ENCODE measurements at regions not wholly inside any gene's neighbourhood (a gene's known extent, or its start where the extent isn't known, plus 50 kb on each side); places are given as distances from the start of the nearest gene placed in this dataset.
"Not testable (repeated sequence)": the region's sequence is repeated elsewhere in the genome, so short reads cannot be mapped to it uniquely, and the experiment has no call there.

DNA sequence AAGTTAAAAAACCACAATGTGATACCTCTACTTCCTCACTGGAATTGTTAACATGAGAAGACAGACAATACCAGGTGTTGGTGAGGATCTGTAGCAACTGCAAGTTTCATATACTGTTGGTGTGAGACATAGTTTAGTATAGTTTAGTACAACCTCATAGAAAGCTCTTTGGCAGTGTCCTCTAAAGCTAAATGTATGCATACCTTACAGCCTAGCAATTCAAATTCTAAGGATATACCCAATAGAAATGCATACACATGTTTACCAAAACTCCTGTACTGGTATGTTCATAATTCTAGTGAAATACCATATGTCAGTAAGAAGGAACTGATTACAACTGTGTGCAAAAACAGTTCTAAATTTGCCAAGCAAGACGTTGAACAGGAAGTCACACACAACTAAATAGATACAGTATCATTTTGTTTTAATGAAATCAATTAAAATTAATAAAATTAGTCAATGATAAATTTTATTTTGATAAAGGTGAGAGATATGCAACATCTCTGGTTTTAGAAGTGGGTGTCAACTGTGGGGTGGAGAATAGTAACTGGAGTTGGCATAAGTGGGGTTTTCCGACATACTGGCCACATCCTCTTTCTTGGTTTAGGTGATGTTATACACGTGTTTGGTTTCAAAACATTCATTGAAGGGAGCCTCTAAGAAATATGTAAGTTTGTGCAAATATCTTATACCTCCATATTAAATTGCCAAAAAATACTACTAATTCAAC, 450.7 kb downstream of the PTPRC start:
- in situ Hi-C loops (cut with HindIII; ENCODE audit: low sequenced_read_pairs) = no loop called here

- in situ Hi-C loops (cut with HindIII; ENCODE audit: low sequenced_read_pairs) = not testable (repeated sequence)
These were observed 456.8 kb downstream of the PTPRC start for GRCh38 chr1:199095628-199096027.

GRCh38 chr1:199096591-199096990, 457.8 kb downstream of the PTPRC start:
- in situ Hi-C loops (cut with HindIII; ENCODE audit: low sequenced_read_pairs) = no loop called here

DNA sequence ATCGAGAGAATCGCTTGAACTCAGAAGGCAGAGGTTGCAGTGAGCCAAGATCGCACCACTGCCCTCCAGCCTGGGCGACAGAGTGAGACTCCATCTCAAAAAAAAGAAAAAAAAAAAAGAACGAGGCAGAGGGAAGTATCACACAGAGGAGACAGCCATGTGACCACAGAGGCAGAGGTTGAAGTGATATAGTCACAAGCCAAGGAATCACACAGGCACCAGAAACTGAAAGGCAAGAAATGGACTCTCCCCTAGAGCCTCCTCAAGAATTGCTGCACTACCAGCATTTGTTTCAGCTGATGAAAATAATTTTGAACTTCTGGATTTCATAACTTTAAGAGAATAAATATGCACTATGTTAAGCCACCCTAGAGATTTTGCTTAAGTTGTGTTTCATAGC, 459.6 kb downstream of the PTPRC start:
- in situ Hi-C loops (cut with HindIII; ENCODE audit: low sequenced_read_pairs) = no loop called here

DNA sequence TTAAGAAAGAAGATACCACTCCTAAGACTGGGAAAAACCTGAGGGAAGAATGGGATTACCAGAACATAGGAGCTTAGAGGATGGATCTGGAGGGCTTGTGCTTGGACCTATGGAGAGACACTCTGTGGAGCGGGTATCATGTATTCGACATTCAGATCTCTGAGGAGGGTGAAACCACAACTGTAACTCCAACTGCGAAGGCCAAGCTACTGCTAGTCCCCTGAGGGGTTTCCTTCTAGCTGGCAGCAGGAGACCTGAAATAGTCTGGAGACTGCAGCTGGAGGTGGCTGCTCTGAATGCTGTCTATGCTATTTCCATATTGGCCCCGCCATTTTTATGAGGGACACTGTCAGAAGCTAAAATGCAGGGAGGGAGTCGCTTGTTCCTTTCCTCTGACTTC, 462.3 kb downstream of the PTPRC start:
- in situ Hi-C loops (cut with HindIII; ENCODE audit: low sequenced_read_pairs) = loop anchor here (25.0 kb wide), 1 partner anchor 339 kb away; no protein-coding TSS in a partner anchor

DNA sequence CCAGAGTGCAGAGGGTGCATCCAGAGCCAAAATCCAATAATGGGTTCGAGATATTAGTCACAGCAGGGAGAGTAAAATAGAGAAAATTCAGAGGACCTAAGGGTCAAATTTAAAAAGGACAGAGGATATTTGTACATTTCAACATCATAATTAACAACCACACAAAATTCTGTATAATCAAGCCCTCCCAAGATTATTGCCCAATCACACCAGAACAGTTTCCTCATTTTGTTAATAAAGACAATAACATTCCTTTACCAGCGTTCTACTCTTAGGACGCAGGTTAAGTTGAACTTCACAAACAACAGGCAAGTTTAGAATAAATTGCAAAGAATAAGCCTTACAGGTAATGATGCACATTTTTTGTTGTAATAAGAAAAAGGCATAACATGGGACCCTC, 462.8 kb downstream of the PTPRC start:
- in situ Hi-C loops (cut with HindIII; ENCODE audit: low sequenced_read_pairs) = loop anchor here (25.0 kb wide), 1 partner anchor 339 kb away; no protein-coding TSS in a partner anchor

DNA sequence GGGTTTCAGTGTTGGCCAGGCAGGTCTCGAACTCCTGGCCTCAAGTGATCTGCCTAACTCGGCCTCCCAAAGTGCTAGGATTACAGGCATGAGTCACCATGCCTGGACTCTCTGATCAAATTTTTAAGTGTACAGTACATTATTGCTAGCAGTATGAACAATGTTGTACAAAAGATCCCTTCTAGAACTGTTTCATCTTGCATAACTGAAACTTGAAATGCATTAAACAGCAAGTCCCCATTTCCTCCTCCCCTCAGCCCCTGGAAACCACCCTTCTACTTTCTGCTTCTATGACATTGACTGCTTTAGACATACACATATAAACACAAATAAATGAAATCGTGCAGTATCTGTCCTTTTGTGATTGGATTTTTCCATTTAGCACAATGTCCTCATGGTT, 463.4 kb downstream of the PTPRC start:
- in situ Hi-C loops (cut with HindIII; ENCODE audit: low sequenced_read_pairs) = loop anchor here (25.0 kb wide), 1 partner anchor 340 kb away; no protein-coding TSS in a partner anchor

DNA sequence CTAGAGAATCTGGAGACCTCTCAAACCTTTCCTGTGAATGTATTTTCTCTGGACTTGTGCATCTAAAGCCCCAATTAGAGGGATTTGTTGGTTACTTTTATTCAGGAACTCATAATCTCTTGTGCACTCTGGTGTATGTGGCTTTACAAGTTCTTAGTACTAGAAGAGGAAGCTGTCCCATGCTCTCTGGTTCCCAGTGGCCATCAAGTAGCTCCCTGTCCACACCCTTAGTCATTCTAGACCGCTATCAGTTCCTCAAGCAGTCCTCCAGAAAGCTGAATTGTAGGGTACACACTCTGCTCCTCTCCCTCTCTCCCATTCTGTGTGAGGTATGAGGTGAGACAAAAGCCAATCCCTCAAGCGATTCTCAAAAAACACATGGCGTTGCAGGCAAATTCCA, 470.3 kb downstream of the PTPRC start:
- in situ Hi-C loops (cut with HindIII; ENCODE audit: low sequenced_read_pairs) = loop anchor here (25.0 kb wide), 1 partner anchor 347 kb away; no protein-coding TSS in a partner anchor

DNA sequence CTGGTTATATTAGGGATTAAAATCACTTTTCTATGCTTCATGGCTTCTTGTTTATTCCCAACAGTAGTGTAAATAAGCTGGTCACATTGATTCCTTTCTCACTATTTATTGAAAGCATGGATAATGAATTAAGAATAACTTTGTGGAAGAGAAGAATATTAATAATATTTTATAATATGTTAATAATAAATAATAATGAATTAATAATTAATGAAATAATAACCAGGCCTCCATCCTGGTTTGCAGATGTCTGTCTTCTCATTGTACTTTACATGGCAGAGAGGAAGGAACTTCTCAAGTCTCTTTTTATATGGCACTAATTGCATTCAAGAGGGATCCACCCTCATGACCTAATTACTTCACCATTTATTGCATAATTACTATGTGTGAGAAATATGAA, 473.5 kb downstream of the PTPRC start:
- in situ Hi-C loops (cut with HindIII; ENCODE audit: low sequenced_read_pairs) = loop anchor here (25.0 kb wide), 1 partner anchor 350 kb away; no protein-coding TSS in a partner anchor

GRCh38 chr1:199113265-199113869, 474.5 kb downstream of the PTPRC start:
- in situ Hi-C loops (cut with HindIII; ENCODE audit: low sequenced_read_pairs) = loop anchor here (25.0 kb wide), 1 partner anchor 351 kb away; no protein-coding TSS in a partner anchor

GRCh38 chr1:199116488-199116887, 477.6 kb downstream of the PTPRC start:
- in situ Hi-C loops (cut with HindIII; ENCODE audit: low sequenced_read_pairs) = loop anchor here (25.0 kb wide), 1 partner anchor 354 kb away; no protein-coding TSS in a partner anchor

DNA sequence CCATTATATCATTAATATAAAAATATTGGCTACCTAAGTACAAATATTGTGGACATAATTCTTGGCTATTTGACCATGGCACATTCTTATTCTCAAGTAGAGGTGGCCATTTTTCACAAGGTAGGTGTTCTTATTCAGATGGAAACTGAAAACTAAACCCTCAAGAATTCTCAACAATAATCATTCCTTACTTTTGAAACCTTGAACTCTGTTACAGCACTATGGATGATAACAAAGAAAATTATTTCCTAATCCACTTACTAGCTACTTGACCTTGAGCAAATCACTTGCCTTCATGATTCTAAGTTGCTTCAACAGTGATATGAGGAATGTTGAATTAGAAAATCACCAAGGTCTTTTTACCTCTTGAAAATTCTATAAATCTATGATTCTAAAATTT, 482.2 kb downstream of the PTPRC start:
- in situ Hi-C loops (cut with HindIII; ENCODE audit: low sequenced_read_pairs) = loop anchor here (25.0 kb wide), 1 partner anchor 359 kb away; no protein-coding TSS in a partner anchor

GRCh38 chr1:199122085-199122484, 483.2 kb downstream of the PTPRC start:
- in situ Hi-C loops (cut with HindIII; ENCODE audit: low sequenced_read_pairs) = loop anchor here (25.0 kb wide), 1 partner anchor 360 kb away; no protein-coding TSS in a partner anchor

- in situ Hi-C loops (cut with HindIII; ENCODE audit: low sequenced_read_pairs) = loop anchor here (25.0 kb wide), 1 partner anchor 360 kb away; no protein-coding TSS in a partner anchor
These were observed 483.9 kb downstream of the PTPRC start for GRCh38 chr1:199122532-199123311.

DNA sequence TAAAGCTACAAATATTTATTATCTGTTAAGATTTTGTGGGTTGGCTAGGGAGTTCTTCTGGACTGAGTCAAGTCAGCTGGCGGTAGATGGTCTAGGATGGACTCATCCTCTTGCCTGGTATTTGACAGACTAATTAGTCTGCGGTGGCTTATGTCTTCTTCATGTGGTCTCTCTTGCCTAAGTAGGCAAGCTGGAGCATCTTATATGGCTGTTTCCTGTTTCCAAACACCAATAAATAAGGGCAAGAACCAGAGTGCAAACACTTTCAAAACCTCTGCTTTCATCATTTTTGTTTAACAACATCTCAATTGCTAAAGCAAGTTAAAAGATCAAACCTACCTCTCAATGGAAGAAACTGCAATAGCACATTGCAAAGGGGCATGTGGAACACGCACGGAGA, 484.8 kb downstream of the PTPRC start:
- in situ Hi-C loops (cut with HindIII; ENCODE audit: low sequenced_read_pairs) = loop anchor here (25.0 kb wide), 1 partner anchor 361 kb away; no protein-coding TSS in a partner anchor

GRCh38 chr1:199124351-199124750, 485.5 kb downstream of the PTPRC start:
- in situ Hi-C loops (cut with HindIII; ENCODE audit: low sequenced_read_pairs) = loop anchor here (25.0 kb wide), 1 partner anchor 362 kb away; no protein-coding TSS in a partner anchor

DNA sequence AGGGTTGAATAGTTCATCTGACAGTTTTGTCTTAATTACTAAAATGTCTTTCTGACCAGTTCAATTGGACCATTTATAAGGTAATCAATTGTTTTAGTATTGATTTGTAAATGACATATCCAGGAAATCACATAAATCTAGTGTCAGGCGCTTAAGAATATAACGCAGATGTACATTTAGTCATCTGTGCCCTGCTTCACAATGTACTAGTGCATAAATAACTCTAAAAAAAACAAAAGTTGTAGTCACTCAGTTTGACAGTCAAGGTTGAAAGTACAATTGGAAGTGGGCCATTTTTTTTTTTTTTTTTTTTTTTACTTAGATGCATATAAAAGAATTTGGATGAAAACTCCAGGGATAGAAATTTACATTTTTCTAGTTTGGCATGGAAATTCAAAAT, 490.4 kb downstream of the PTPRC start:
- in situ Hi-C loops (cut with HindIII; ENCODE audit: low sequenced_read_pairs) = no loop called here

DNA sequence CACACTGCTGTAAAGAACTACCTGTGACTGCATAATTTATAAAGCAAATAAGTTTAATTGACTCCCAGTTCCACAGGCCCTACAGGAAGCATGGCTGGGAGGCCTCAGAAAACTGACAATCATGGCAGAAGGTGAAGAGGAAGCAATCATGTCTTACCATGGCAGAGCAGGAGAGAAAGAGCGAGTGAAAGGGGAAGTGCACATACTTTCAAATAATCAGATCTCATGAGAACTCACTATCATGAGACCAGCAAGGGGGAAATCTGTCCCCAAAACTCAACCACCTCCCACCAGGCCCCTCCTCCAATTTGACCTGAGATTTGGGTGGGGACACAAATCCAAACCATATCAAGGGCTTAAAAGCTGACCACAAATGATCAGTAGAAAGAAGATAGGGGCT, 493.2 kb downstream of the PTPRC start:
- in situ Hi-C loops (cut with HindIII; ENCODE audit: low sequenced_read_pairs) = loop anchor here (5.0 kb wide), 1 partner anchor 35 kb away; no protein-coding TSS in a partner anchor

GRCh38 chr1:199135901-199136300, 497.1 kb downstream of the PTPRC start:
- in situ Hi-C loops (cut with HindIII; ENCODE audit: low sequenced_read_pairs) = no loop called here

DNA sequence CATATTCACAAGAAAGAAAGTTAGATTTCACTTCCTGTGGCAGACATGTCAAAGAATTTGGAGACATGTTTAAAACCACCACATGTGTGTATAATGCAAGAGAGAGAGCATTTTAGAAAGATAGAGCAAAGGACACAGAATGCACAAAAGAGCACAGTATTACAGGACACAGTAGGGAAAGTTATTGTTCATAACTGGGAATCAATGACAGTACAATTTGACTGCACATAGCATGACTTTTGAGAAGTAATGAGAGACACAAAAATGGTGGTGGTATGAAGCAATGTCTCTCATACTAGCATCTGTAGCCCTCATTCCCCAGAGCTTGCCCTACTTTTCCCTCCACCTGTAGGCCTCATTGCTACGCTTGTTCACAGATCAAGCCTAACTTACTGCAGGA, 499.2 kb downstream of the PTPRC start:
- in situ Hi-C loops (cut with HindIII; ENCODE audit: low sequenced_read_pairs) = no loop called here

GRCh38 chr1:199149591-199149990, 510.8 kb downstream of the PTPRC start:
- in situ Hi-C loops (cut with HindIII; ENCODE audit: low sequenced_read_pairs) = no loop called here
